ENCODE measurements at regions not wholly inside any gene's neighbourhood (a gene's known extent, or its start where the extent isn't known, plus 50 kb on each side); places are given as distances from the start of the nearest gene placed in this dataset.
"Not testable (repeated sequence)": the region's sequence is repeated elsewhere in the genome, so short reads cannot be mapped to it uniquely, and the experiment has no call there.

DNA sequence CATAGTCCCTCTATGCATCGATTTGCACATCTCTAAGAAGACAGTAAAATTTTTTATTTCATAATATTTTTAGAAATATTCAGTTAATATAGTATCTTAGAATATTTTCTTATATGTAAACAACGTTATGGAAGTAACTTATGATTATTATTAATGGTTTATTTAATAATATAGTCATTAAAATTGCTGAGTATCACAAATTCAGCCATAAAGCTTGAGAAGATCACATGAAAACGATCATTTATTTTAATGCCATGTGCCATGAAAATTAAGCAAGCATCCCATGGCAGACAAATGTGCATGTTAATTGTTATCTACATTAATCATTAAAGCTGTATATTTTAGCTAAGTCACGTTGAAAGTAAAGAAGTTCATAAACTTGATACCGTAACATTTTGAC is 907.1 kb downstream of the KCNT2 start:
- DNase-seq: no peak

DNA sequence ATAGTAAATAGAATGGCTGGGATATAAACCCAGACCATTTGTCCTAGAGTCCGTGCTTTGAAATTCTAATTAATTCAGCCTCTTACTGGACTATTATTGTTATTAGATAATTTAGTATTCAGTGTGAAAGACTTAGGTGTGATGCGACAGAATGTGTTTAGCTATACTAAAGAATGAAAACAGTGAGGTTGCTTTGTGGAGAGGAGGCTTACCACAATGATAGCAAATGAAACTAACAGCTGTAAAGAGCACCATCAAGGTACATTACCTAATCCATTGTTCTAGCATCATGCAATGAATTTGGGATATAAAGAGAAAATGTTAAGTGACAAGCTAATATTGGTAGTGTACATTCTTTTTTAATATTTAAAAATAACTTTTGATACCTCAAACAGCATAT is 911.1 kb downstream of the KCNT2 start:
- DNase-seq: no peak

DNA sequence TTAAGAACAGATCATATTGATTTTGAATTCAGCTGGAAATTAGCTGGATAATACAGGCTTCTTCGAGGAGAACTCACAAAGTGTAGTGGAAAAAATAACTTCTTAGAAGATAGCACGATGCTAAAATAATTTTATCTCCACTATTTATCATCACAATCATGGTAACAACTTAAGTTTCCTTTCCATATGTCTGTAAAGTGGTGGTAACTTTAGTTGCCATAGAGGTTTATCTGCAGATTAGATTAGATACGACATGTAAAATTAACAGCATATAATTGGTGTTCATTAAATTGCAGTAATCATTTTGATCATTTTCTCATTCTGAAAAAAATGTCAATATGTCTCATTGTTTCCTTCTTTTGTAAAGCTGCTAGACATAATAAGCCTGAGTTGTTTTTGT is 921.5 kb downstream of the KCNT2 start:
- no peak for DNase-seq

DNA sequence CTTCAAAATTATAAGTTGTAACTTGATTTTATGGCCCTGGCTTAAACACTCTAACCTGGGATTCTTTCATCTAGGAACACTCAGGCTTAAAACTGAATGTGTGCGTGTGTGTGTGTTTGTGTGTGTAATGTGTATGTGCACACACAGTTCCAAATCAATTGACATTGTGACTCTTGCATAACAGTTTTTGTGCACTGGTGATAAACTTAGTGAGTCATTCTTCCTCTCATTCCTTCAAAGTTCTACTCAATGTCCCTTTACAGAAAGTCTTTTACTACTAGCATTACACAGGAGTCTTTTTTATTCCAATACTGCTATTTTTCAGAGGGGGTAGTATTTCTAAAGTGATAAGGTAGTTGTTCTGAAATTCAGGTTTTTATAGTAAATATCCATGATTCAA is 943.6 kb downstream of the KCNT2 start:
- DNase-seq: no peak

DNA sequence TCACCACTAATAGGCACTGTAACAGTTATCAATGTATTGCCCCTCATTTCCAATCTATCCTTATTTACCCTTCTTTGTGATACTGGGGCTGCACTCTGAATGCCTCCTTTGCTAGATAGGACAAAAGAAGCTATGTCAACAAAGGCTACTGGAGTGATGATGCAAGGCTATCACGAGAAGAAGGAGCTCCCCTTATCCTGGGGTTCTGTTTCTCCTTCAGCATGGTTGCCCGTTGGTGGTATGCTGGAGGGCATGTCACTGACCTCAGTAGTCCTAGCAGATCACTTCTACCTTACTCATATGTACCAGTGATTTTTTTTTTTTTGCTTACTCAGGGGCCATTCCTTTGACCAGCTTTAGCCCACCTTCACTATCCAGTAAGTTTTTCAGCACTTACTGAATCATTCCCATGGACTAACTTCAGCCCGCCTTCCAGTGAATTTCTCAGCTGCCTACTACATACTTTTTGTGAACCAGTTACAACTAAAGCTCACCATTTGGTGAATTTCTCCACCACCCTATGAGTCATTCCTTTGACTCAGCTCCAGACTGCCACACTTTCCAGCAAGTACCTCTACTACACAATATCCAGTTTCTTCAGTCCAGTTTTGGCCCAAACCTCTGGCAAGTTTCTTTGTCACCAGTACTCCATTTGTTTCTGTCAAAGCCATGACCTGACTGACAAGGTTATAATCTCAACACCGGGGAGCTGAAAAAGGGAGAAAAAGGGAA is 944.5 kb downstream of the KCNT2 start:
- DNase-seq: peak in 1 of 56 donors; percentile 4

DNA sequence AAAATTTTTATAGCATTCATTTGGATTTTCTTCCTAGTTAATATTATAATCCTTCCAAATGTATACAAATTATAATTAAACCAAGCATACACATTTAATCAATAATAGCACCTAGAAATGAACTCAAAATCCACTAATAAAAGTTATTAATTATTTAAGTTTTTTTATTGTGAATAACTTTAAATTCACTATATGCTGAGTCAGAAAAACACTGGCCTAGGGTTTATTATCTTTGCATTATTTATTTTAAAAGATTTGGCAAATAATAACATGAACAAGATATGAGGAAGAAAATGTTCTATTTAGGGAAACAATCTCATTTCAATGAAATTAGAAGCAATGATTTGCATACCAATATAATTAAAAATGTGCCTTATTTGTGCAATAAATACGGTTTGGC is 951.5 kb downstream of the KCNT2 start:
- DNase-seq: no peak

DNA sequence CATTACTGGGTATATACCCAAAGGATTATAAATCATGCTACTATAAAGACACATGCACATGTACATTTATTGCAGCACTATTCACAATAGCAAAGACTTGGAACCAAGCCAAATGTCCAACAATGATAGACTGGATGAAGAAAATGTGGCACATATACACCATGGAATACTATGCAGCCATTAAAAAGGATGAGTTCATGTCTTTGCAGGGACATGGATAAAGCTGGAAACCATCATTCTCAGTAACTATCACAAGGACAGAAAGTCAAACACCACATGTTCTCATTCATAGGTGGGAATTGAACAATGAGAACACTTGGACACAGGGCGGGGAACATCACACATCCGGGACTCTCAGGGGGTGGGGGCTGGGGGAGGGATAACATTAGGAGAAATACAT is 959.4 kb downstream of the KCNT2 start:
- DNase-seq: not testable (repeated sequence)

DNA sequence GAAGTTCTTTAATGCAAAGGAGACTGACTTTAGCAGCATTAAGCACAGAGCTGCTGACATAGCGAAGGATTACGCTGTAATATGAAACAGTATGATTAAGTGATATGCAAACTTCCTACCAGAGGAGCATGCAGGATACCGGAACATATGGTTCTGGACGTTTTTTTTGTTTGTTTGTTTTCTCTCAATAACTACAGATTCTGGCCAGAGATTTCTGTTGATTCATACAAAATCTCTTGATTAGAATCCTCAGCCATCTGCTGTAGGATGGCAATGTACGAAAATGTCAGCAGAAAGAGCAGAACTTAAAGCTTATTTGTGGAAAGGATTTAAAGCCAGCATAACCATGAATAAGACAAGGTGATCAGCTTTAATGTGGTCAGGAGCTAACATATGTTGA is 970.7 kb downstream of the KCNT2 start:
- DNase-seq: no peak

DNA sequence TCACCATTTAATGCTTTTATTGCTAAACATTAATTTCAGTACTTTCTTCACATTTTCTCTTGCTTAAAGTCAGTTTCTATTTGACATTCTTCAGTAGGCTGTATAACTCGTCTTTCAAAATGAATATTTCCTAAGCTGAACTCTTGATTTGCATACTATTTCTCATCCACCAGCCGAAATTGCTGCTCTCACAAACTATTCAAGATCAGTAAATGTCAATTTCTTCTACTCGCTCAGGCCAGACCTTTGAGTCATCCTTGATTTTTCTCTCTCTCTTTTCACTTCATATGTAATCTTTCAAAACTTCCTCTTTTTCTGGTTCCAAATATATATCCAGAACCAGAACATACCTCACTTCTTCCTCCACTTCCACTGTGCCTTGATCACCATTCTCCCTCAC is 990.0 kb downstream of the KCNT2 start:
- DNase-seq: no peak

DNA sequence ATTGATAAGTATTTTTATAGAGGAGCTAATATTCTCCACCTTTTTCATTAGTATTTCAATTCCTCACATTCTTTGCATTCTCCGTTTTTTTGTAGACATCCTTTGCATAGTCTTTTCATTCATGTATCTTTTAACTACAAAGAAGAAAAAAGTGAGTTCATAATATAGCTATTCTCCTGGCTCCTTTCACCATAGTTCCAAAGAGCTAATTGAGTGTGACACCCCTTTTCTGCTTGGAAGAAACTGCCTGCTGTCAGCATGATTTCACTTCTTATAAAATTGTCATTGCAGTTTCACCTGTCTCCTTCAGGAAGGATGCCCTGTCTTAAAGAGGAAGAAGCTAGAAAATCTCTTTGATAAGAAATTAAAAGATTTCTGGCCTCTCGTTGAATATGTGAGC is 991.1 kb downstream of the KCNT2 start:
- no peak for DNase-seq

DNA sequence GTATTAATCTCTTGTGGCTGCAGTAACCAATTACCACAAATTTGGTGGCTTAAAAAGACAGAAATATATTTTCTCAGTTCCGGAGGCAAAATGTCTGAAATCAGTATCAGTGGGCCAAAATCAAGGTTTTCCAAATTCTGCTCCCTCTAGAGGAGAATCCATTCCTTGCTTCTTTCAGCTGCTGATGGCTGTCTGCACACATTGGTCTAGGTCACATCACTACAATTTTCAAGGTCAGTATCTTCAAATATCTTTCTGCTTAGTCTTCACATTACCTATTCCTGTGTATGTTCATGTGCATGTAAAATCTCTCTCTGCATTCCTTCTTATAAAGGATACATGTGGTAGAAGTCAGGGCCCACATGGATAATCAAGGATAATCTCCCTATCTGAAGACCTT is 999.4 kb downstream of the KCNT2 start:
- no peak for DNase-seq

DNA sequence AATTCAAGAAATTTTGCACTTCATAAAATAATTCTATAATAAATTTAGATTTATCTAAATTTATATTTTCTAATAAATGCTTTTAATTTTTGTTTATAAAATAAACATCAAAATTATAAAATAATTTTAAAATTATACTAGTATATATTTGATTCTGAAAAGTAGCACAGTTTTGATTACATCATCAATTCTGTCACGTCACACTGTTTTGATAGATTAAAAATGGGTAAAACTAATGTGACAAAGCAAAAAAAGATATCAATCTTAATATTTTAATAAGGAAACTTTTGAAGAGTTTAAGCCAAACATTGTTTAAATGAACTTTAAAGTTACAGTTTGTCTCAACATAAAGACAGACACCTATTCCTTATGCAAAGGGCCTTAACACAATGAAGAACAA is 1001.8 kb downstream of the KCNT2 start:
- DNase-seq: no peak

DNA sequence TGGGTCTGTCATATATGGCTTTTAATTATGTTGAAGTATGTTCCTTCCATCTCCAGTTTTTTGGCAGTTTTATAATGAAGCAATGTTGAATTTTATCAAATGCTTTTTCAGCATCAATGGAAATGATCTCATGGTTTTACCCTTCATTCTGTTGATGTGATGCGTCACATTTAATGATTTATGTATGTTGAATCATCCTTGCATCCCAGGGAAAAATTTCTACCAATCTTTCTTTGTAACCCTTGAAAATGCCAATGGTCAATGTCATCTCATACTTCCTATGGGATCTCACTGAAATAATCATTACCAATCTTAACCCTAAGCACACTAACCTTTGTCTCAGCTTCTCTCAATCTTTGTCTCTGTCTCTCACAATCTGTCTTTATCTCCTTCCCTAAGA is 1004.0 kb downstream of the KCNT2 start:
- no peak for DNase-seq

DNA sequence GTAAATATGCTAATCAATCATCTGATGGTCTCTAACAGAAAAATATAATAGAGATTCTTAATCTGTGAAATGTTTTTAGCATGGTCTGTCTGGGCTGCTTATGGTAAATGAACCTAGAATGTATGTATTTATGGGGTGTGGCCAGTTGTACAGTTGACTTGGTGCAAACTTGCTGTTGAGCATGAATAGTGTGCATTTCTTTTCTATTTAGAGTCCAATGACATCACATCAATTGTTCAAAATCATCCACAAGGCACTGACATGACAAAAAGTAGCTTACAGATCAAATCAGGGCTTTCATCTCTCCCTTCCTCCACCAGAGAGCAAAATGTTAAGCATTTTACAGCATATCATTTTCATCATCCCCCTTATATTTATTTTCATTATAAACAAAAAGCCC is 1010.3 kb downstream of the KCNT2 start:
- no peak for DNase-seq

DNA sequence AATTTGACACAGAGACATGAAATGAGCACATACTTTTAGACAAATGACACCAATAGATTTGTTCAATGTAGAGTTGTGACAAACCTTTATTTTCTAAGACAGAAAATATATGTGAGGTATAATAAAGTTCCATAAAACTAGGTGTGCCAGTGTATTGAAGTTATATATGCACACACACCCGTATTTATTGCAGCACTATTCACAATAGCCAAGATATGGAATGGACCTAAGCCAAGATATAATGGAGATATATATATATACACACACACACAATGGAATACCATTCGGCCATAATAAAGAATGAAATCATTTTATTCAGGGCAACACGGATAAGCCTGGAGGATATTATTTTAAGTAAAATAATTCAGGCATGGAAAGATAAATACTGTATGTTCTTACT is 1013.5 kb downstream of the KCNT2 start:
- DNase-seq: no peak

DNA sequence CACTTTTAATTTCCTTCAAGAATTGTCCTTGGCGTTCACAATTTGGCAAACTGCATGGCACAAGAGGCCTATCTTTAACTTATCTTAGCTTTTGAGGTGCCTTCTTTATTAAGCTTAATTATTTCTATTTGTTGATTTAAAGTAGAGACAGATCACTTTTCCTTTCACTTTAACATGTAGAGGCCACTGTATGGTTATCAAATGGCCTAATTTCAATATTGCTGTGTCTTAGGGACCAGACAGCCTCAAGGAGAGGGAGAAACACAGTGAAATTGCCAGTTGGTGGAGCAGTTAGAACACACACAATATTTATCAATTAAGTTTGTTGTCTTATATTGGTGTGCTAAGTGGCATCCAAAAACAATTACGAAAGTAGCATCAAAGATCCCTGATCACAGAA is 1013.9 kb downstream of the KCNT2 start:
- DNase-seq: no peak

DNA sequence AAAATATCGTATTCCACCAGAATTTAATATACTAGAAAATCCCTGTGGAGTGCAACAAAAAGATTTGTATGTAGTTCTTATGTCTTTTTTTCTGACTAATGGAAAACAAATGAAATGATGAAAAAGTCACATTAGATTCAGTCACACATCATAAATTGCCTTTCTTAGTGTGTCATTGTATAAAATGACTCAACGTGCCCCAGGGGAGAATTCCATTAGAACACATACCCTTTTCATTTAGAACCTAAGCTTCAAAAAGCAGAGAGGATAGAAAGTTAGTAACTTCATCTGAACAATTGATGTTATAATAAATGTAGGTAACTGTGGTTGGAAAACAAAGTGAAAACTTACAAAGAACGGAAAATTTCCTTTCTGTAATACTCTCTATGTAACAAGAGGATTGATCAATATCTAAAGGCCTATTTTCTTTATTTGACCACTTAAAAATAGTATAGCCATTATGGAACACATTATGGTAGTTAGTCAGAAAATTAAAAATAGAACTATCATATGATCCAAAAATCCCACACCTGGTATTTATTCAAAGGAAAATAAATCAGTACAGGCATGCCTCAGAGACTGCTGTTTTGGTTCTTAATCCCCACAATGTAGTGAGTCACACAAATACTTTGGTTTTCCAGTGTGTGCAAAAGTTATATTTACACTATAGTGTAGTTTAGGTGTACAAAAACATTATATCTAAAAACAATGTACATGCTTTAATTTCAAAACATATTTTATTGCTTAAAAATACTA is 1016.1 kb downstream of the KCNT2 start:
- DNase-seq: no peak

DNA sequence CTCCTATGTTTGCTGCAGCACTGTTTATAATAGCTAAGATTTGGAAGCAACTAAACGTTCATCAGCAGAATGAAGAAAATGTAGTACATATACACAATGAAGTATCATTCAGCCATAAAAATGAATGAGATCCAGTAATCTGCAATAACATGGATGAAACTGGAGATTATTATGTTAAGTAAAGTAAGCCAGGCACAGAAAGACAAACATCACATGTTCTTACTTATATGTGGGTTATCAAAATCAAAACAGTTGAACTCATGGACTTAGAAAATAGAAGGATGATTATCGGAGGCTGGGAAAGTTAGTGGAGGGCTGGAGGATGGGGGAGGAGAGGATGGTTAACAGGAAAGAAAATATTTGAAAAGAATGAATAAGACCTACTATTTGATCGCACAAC is 1017.6 kb downstream of the KCNT2 start:
- DNase-seq: no peak

DNA sequence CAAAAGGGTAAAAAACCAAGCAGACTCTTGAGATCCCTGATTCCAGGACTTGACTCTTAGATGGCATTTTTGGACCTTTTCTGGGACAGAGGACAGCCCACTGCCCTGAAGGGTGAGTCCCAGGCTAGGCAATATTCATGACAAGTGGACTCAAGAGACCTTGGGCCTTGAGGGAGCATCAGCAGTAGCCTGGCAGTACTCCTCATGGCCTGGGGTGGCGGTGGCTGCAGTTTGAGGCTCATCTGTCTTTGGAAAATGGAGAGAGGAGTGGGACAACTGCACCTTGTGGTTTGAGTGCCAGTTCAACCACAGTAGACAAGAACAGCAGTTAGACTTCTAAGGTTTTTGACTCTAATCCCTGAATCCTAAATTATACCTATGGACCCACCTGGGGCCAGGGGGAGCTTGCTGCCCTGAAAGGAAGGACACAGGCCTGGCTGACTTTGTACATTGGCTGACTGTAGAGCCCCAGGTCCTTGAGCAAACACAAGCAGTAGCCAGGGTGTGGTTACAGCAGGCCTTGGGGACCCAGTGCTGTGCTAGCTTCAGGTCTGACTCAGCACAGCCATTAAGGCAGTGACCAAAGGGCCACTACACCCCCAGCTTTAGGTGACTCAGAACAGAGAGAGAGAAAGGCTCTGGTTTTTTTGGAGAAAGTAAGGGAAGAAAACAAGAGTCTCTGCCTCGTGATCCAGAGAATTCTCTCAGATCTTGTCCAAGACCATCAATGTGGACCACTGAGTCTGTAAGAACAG is 1023.2 kb downstream of the KCNT2 start:
- DNase-seq: no peak

DNA sequence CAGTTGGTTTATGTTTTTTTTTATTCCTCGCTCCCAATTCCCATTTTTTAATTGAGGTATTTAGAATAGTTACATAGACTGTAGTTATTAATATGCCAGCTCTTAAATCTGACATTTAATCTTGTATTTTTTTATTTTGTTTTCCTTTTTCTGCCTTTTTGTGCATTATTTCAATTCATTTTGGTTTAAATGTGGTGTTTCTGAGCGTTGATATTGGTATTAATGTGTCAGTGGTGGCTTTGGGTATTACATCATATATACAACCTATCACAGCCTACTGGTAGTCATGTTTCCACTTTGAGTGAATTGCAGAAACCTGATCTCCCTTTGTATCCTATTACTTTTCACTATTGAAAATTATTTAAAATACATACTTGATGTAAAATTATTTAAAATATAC is 1027.3 kb downstream of the KCNT2 start:
- no peak for DNase-seq

DNA sequence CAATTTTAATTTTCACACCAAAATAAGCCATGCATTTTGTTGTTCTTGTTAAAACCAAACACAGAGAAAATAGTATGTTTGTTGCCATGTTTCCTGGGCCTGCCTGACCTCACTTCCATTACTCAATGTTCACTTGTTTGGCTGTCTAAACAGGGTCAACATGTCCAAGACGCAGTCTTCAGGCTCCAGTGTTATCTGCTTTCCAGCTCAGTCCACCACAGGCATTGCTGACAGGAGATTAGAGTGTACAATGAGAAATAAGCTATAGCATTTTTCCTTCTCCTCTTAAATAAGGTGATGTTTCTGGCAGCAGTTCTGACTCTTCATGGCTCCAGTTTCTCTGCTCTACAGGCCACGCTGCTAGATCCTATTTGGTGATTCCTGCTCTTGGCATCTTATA is 1030.5 kb downstream of the KCNT2 start:
- DNase-seq: no peak

DNA sequence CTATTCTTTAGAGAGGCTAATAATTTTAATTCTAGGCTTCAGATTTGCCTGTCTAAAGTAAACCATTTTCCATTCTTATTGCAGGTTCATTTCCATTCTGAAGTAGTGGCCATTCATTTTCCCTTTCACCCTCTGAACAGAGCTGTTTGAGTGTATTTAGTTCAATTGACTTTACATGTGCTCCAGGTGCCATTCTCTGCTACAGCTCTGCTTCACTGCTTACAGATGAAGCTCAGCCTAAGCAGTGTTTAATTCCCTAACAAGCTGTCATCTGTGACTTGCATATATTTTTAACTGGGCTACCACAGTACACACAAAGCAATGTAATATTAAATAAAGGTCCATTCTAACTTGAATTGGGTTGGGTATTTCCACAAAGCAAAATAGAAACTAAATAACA is 1031.6 kb downstream of the KCNT2 start:
- no peak for DNase-seq

DNA sequence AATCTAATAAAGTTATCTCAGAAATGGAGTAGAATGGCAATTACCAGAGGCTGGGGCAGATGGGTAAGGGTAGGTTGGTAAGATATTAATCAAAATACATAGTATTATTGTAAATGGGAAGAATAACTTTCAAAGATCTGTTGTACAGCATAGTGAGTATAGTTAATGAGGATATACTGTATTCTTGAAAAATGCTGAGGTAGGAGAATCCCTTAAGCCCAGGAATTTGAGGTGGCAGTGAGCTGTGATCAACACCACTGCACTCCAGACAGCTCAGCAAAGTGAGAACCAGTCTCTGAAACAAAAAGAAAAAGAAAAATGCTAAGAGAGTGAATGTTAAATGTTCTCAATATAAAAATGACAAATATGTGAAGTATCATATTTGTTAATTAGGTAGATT is 1033.7 kb downstream of the KCNT2 start:
- no peak for DNase-seq

All from amygdala (tissue), 56 donors.